DND-41 (cell line): ENCODE measurements at regions not wholly inside any gene's neighbourhood (a gene's known extent, or its start where the extent isn't known, plus 50 kb on each side); places are given as distances from the start of the nearest gene placed in this dataset.

Experiments used
- CTCF ChIP-seq: IDR thresholded peaks from 2 replicates; pipeline ENCODE4 v1.5.1; 2012; ENCODE audit warnings: borderline replicate concordance, low read length, moderate library complexity, mild to moderate bottlenecking; ENCODE audit not compliant: poor library complexity, severe bottlenecking; ENCODE audit errors: extremely low read depth
- EZH2 ChIP-seq: IDR thresholded peaks from 3 replicates; pipeline ENCODE4 v1.6.1; 2012; ENCODE audit warnings: borderline replicate concordance, low read depth, mild to moderate bottlenecking, moderate library complexity, low read length, inconsistent platforms; ENCODE audit not compliant: severe bottlenecking

DNA sequence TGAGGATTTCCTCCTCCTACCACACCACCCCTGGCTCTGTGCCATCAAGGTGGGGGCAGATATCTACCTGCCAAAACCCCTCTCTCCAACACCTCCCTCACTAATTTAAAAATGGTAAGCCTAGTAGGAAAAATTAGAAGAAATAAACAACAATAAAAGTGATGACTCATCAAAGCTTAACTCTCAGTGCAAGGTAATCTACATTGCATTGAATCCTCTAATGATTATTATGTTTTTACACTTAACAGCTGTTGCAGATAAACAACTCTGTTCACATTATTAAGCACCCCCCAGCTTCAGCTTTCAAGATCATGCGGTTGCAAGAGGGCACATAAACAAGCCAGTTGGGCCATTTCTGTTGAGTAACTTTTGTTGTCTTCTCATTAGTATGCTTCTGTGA, 396.1 kb upstream of the ATP11B start:
- TF ChIP-seq CTCF (no peak), EZH2 (no peak)
